ENCODE measurements at regions not wholly inside any gene's neighbourhood (a gene's known extent, or its start where the extent isn't known, plus 50 kb on each side); places are given as distances from the start of the nearest gene placed in this dataset.

GRCh38 chr14:76706811-76707210 lies 54.5 kb upstream of the VASH1 start:
- TF ChIP-seq REST (IDR thresholded peaks at IDR 0.05; ENCODE audit: borderline replicate concordance): no peak
- no peak for TF ChIP-seq CTCF (IDR thresholded peaks at IDR 0.05; ENCODE audit: poor library complexity, severe bottlenecking)
- no peak for TF ChIP-seq POLR2AphosphoS5 (IDR thresholded peaks at IDR 0.05)
- TF ChIP-seq EZH2 (IDR thresholded peaks at IDR 0.05; ENCODE audit: borderline replicate concordance, insufficient read depth, low read length, poor library complexity, severe bottlenecking): no peak
- no peak for TF ChIP-seq RAD21 (conservative IDR thresholded peaks at IDR 0.05)

Measured in neural cell (in vitro differentiated cells).